ENCODE measurements at regions not wholly inside any gene's neighbourhood (a gene's known extent, or its start where the extent isn't known, plus 50 kb on each side); places are given as distances from the start of the nearest gene placed in this dataset.

GRCh38 chr2:74042606-74043005, 57.9 kb downstream of the TET3 start:
- TF ChIP-seq, protein P1, sequence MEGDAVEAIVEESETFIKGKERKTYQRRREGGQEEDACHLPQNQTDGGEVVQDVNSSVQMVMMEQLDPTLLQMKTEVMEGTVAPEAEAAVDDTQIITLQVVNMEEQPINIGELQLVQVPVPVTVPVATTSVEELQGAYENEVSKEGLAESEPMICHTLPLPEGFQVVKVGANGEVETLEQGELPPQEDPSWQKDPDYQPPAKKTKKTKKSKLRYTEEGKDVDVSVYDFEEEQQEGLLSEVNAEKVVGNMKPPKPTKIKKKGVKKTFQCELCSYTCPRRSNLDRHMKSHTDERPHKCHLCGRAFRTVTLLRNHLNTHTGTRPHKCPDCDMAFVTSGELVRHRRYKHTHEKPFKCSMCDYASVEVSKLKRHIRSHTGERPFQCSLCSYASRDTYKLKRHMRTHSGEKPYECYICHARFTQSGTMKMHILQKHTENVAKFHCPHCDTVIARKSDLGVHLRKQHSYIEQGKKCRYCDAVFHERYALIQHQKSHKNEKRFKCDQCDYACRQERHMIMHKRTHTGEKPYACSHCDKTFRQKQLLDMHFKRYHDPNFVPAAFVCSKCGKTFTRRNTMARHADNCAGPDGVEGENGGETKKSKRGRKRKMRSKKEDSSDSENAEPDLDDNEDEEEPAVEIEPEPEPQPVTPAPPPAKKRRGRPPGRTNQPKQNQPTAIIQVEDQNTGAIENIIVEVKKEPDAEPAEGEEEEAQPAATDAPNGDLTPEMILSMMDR (IDR thresholded peaks at IDR 0.05; ENCODE audit: borderline replicate concordance, control extremely low read depth, extremely low read depth, insufficient read depth, missing control alignments): no peak
- in situ Hi-C loops (cut with MboI; ENCODE audit: low sequenced_read_pairs, unreplicated experiment): no loop called here
- no peak for DNase-seq (ENCODE audit: low spot score)

GRCh38 chr2:74043345-74044329, 58.9 kb downstream of the TET3 start:
- TF ChIP-seq, protein P1 (IDR thresholded peaks at IDR 0.05; ENCODE audit: borderline replicate concordance, control extremely low read depth, extremely low read depth, insufficient read depth, missing control alignments): no peak
- in situ Hi-C loops (cut with MboI; ENCODE audit: low sequenced_read_pairs, unreplicated experiment): no loop called here
- no peak for DNase-seq (ENCODE audit: low spot score)

DNA sequence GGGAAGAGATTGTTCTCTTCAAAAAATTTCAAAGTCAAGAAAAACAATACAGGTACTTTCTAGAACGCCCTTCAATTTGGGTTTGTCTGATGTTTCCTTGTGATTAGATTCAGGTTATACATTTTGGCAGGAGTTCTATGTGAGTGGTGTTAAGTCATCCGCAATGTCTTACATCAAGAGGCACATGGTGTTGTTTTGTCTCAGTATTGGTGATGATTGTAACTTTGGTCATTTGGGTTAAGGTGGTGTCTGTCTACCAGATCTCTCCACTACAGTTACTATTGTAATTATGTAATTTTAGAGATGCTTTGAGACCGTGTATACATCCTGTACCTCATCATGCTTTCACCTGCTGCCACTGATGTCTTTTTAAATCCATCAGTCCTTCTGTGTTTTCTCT, 60.3 kb downstream of the TET3 start:
- no peak for DNase-seq (ENCODE audit: low spot score)
- TF ChIP-seq, protein P1 (IDR thresholded peaks at IDR 0.05; ENCODE audit: borderline replicate concordance, control extremely low read depth, extremely low read depth, insufficient read depth, missing control alignments): no peak
- in situ Hi-C loops (cut with MboI; ENCODE audit: low sequenced_read_pairs, unreplicated experiment): no loop called here

DNA sequence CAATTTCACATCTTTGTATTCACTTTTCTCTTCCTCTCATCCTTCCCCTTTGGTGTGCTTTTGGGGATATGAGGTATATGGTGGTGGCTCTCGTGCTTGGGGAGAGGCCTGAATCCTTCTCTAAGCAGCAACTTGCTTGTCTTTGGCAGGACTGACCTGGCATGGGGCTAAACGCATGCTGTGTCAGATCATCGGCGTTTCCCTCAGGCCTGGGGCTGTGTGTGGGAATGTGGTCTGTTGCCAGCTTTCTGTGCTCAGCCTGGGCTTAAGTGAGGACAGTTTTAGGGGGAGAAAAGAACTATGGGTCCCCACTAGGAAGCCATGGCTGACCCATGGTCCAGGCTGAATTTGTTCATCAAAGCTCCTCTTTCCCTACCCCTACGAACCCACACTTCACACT, 60.7 kb downstream of the TET3 start:
- in situ Hi-C loops (cut with MboI; ENCODE audit: low sequenced_read_pairs, unreplicated experiment): no loop called here
- DNase-seq (ENCODE audit: low spot score): no peak
- TF ChIP-seq, protein P1 (IDR thresholded peaks at IDR 0.05; ENCODE audit: borderline replicate concordance, control extremely low read depth, extremely low read depth, insufficient read depth, missing control alignments): no peak

DNA sequence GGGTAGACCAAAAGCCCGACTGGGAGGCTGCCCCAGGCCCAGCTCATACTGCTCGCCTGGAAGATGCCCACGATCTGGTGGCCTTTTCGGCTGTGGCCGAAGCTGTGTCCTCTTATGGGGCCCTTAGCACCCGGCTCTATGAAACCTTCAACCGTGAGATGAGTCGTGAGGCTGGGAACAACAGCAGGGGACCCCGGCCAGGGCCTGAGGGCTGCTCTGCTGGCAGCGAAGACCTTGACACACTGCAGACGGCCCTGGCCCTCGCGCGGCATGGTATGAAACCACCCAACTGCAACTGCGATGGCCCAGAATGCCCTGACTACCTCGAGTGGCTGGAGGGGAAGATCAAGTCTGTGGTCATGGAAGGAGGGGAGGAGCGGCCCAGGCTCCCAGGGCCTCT, 61.7 kb downstream of the TET3 start:
- TF ChIP-seq, protein P1 (IDR thresholded peaks at IDR 0.05; ENCODE audit: borderline replicate concordance, control extremely low read depth, extremely low read depth, insufficient read depth, missing control alignments): no peak
- no peak for DNase-seq (ENCODE audit: low spot score)
- in situ Hi-C loops (cut with MboI; ENCODE audit: low sequenced_read_pairs, unreplicated experiment): no loop called here

DNA sequence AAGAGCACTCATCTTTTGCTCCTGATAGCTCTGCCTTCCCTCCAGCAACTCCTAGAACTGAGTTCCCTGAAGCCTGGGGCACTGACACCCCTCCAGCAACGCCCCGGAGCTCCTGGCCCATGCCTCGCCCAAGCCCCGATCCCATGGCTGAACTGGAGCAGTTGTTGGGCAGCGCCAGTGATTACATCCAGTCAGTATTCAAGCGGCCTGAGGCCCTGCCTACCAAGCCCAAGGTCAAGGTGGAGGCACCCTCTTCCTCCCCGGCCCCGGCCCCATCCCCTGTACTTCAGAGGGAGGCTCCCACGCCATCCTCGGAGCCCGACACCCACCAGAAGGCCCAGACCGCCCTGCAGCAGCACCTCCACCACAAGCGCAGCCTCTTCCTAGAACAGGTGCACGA, 62.4 kb downstream of the TET3 start:
- DNase-seq (ENCODE audit: low spot score): no peak
- TF ChIP-seq, protein P1 (IDR thresholded peaks at IDR 0.05; ENCODE audit: borderline replicate concordance, control extremely low read depth, extremely low read depth, insufficient read depth, missing control alignments): no peak
- in situ Hi-C loops (cut with MboI; ENCODE audit: low sequenced_read_pairs, unreplicated experiment): no loop called here

Measured in GM13976 (cell line).